ENCODE measurements at regions not wholly inside any gene's neighbourhood (a gene's known extent, or its start where the extent isn't known, plus 50 kb on each side); places are given as distances from the start of the nearest gene placed in this dataset.
"Not testable (repeated sequence)": the region's sequence is repeated elsewhere in the genome, so short reads cannot be mapped to it uniquely, and the experiment has no call there.

DNA sequence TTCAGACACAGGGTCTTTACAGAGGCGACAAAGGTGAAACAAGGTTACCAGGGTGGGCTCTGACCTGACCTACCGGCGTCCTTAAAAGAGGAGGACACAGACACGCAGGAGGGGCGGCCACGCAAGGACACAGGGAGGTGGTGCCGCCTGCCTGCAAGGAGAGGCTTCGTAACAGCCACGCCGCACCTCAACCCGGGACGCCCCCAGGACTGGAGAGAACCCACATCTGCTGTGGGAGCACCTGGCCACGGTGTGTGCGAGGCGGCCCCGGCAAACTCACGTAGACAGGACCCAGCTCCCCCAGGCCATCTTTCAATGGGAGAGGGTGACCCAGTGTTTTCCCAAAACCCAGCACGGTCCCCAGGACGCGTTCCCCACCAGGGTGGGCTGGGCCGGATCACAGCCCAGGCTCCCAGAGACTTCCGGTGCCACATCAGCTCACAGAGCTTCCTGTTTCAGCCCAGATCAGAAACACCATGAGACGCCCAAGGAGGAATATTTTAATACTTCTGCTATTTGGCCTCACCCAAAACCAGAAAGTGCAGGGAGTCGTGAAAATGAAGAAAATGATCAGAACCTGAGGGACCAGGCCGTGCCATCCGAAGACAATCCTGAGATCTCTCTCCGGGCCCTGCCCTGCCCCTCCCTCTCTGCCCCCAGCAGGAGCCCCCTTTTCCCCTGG lies 5417.4 kb upstream of the TPTE start:
- H3K27me3 Mint-ChIP-seq (ENCODE audit: unreplicated experiment); H3K9me3 Mint-ChIP-seq (ENCODE audit: low read depth, unreplicated experiment); H3K4me1 Mint-ChIP-seq (ENCODE audit: low read depth, unreplicated experiment); H3K4me3 Mint-ChIP-seq (ENCODE audit: low read depth, unreplicated experiment); intact Hi-C loops (cut with micrococcal nuclease; ENCODE audit: unreplicated experiment); H3K27ac Mint-ChIP-seq (ENCODE audit: unreplicated experiment); H3K36me3 Mint-ChIP-seq (ENCODE audit: insufficient read depth, unreplicated experiment); DNase-seq; CTCF ChIA-PET; BruUV-seq (replicated peaks): not testable (repeated sequence)

DNA sequence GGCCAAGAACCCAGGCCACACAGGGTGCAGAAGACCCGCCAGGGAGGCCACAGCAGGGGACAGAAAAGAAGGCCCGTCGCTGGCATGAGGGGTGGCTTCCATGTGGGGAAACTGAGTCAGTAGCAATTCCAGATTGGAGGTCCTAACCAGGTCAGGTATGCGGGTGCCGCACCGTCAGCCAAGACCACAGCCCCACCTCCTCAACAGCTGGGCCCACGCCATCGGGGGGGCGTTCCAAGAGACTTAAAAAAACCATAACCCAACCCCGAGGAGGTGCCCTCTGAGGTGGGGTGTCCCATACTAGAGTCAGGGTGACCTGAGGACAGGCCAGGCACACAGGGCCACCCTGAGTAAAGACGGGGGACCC lies 5416.8 kb upstream of the TPTE start:
- BruUV-seq (replicated peaks); H3K27me3 Mint-ChIP-seq (ENCODE audit: unreplicated experiment); DNase-seq; H3K4me1 Mint-ChIP-seq (ENCODE audit: low read depth, unreplicated experiment); H3K27ac Mint-ChIP-seq (ENCODE audit: unreplicated experiment); H3K36me3 Mint-ChIP-seq (ENCODE audit: insufficient read depth, unreplicated experiment); H3K9me3 Mint-ChIP-seq (ENCODE audit: low read depth, unreplicated experiment); CTCF ChIA-PET; H3K4me3 Mint-ChIP-seq (ENCODE audit: low read depth, unreplicated experiment); intact Hi-C loops (cut with micrococcal nuclease; ENCODE audit: unreplicated experiment): not testable (repeated sequence)

DNA sequence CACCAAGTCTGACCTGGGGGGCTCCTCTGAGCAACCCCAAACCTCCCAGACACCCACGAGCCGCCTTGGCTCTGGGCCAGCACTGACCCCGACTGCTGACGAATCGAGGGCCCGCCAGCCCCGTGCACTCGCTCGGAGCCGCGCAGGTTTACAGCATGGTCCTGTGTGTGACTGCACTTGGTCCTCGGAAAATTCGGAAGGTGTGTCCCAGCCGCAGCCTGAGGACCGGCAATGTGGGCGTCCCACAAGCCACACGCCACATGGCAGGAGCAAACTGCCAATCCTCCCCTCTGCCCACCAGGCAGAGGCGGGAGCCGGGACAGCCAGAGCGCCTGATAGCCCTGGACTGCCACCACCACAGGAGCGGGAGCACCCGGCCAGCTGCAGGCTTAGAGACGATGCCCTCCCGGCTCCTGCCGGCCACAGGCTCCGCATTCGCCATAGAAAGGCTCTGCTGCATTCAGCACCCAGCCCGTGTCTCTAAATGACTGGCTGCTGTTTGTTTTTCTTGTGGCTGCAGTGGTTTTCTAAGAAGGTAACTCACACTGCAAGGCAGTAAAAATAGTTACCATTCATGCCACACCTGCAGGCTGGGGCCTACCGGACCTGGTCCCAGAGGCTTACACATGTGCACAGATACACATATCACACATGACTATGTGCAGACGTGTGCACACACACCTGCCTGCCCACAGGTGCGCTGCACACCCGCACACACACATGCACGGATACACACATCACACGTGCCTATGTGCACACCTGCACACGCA lies 5415.3 kb upstream of the TPTE start:
- intact Hi-C loops (cut with micrococcal nuclease; ENCODE audit: unreplicated experiment); DNase-seq; H3K9me3 Mint-ChIP-seq (ENCODE audit: low read depth, unreplicated experiment): not testable (repeated sequence)

DNA sequence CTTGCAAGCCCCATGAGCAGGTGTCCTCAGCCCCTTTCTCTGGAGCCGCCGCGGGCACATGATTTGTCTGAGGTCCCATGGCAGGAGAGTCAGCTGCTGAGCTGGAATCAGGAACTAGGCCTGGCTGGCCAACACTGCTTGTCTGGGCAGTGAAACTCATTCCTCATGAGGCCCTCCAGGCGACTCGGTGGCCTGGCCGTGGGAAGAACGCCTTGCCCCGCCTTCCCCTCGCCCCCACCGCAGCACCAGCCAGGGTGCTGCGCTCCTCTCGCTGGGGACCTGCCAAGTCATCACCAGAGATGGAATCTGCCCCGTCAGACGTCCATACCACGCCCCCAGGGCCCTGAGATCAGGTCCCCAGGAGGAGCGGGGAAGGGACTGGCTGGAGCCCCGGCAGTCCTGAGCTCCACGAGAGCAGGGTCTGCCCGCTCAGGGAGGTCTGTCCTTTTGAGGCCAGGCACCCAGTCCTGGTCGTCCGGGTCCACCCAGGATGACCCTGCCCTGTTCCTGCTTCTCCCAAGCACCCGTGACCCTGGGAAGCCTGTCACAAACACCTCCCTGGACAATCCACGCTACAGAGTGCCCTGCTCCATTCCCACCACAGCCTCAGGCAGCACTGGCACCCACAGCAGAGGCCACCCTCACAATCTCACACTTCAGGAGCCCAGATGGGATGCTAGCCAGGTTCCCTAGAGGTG lies 5414.5 kb upstream of the TPTE start:
- H3K27ac Mint-ChIP-seq (ENCODE audit: unreplicated experiment); DNase-seq; CTCF ChIA-PET; intact Hi-C loops (cut with micrococcal nuclease; ENCODE audit: unreplicated experiment); H3K4me1 Mint-ChIP-seq (ENCODE audit: low read depth, unreplicated experiment); H3K27me3 Mint-ChIP-seq (ENCODE audit: unreplicated experiment); H3K4me3 Mint-ChIP-seq (ENCODE audit: low read depth, unreplicated experiment); BruUV-seq (replicated peaks); H3K36me3 Mint-ChIP-seq (ENCODE audit: insufficient read depth, unreplicated experiment); H3K9me3 Mint-ChIP-seq (ENCODE audit: low read depth, unreplicated experiment): not testable (repeated sequence)

More for the DNA sequence above, 5415.3 kb upstream of the TPTE start:
- H3K27me3 Mint-ChIP-seq (ENCODE audit: unreplicated experiment); H3K4me1 Mint-ChIP-seq (ENCODE audit: low read depth, unreplicated experiment); H3K4me3 Mint-ChIP-seq (ENCODE audit: low read depth, unreplicated experiment); H3K27ac Mint-ChIP-seq (ENCODE audit: unreplicated experiment); BruUV-seq (replicated peaks); H3K36me3 Mint-ChIP-seq (ENCODE audit: insufficient read depth, unreplicated experiment); CTCF ChIA-PET: not testable (repeated sequence)

DNA sequence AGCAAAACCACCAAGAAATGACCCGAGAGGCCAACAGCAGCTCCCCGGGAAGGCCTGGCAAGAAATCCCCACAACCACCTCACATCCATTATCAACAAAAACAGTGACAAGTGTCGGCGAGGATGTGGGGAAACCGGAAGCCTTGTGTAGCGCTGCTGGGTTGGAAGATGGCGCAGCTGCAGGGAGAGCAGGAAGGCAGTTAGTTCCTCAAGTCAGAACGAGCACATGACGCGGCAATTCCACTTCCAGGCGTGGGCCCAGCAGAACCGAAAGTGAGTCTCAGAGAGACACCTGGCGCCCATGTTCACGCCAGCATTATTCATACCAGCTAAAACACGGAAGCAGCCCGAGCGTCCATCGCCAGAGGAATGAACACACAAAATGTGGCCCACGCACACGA lies 5413.7 kb upstream of the TPTE start:
- H3K27ac Mint-ChIP-seq (ENCODE audit: unreplicated experiment); H3K4me3 Mint-ChIP-seq (ENCODE audit: low read depth, unreplicated experiment); H3K27me3 Mint-ChIP-seq (ENCODE audit: unreplicated experiment); DNase-seq; H3K36me3 Mint-ChIP-seq (ENCODE audit: insufficient read depth, unreplicated experiment); CTCF ChIA-PET; H3K4me1 Mint-ChIP-seq (ENCODE audit: low read depth, unreplicated experiment); BruUV-seq (replicated peaks); H3K9me3 Mint-ChIP-seq (ENCODE audit: low read depth, unreplicated experiment); intact Hi-C loops (cut with micrococcal nuclease; ENCODE audit: unreplicated experiment): not testable (repeated sequence)

DNA sequence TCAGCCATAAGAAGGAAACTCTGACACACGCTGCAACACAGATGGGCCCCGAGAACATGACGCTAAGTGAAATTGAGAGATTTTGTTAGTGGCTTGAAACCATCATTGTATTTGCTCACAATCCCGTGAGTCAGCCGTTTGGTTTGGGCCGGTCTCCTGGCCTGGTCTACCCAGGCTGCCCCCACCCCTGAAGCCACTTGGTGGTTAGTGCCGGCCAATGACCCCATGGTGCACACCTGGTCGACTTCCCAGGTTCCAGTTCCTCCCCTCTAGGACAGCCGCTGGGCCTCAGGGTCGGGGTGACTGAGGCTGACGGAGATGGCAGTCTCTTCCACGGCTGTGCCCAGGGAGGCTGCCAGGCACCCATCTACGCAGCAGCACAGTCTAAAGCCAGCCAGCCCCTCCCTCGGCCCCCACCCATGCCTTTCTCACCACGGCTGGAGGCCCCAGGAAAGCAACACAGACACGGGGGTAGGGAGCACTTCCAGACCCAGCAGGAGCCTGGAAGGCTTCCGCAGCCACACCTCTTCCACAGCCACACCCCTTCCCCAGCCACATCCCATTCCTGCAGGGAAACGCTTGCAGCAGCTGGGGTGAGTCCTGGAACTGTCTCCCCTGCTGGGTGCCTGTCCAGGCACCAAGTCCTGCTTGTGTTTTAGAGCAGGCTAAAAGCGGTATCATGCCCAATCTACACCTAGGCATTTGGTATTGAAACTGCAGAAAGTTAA lies 5413.2 kb upstream of the TPTE start:
- H3K4me3 Mint-ChIP-seq (ENCODE audit: low read depth, unreplicated experiment); H3K9me3 Mint-ChIP-seq (ENCODE audit: low read depth, unreplicated experiment); H3K27ac Mint-ChIP-seq (ENCODE audit: unreplicated experiment); DNase-seq; H3K4me1 Mint-ChIP-seq (ENCODE audit: low read depth, unreplicated experiment); BruUV-seq (replicated peaks); intact Hi-C loops (cut with micrococcal nuclease; ENCODE audit: unreplicated experiment); H3K36me3 Mint-ChIP-seq (ENCODE audit: insufficient read depth, unreplicated experiment); CTCF ChIA-PET; H3K27me3 Mint-ChIP-seq (ENCODE audit: unreplicated experiment): not testable (repeated sequence)

DNA sequence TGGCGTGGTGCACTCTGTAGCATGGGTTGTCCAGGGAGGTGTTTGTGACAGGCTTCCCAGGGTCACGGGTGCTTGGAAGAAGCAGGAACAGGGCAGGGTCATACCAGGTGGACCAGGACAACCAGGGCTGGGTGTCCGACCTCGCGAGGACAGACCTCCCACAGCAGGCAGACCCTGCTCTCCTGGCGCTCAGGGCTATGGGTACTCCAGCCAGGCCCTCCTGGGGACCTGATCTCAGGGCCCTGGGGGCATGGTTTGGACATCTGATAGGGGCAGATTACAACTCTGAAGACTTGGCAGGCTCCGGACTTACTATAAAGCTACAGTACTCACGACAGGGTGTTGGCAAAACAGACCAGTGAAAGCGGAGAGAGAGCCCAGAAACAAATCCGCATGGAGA lies 5410.2 kb upstream of the TPTE start:
- H3K9me3 Mint-ChIP-seq (ENCODE audit: low read depth, unreplicated experiment); CTCF ChIA-PET; H3K4me1 Mint-ChIP-seq (ENCODE audit: low read depth, unreplicated experiment); H3K27ac Mint-ChIP-seq (ENCODE audit: unreplicated experiment); DNase-seq; H3K4me3 Mint-ChIP-seq (ENCODE audit: low read depth, unreplicated experiment); H3K27me3 Mint-ChIP-seq (ENCODE audit: unreplicated experiment); H3K36me3 Mint-ChIP-seq (ENCODE audit: insufficient read depth, unreplicated experiment); intact Hi-C loops (cut with micrococcal nuclease; ENCODE audit: unreplicated experiment); BruUV-seq (replicated peaks): not testable (repeated sequence)

DNA sequence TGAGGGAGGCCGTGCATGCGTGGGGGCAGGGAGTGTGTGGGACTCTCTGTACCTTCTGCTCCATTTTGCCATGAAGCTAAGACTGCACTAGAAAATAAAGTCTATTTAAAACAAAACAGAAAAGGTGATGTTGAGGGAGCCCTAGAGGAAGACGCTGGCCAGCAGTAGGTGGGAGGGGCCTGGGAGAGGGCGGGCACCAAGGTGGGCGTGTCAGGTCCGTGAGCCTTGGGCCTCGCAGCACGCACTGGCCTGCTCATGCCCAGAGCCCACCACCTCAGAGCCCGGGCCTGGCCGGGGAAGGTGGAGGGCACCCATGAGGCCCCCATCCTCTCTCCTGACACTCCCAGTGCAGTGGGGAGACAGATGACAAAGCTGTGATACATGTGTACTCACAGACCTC lies 5408.3 kb upstream of the TPTE start:
- H3K9me3 Mint-ChIP-seq (ENCODE audit: low read depth, unreplicated experiment); BruUV-seq (replicated peaks); H3K4me1 Mint-ChIP-seq (ENCODE audit: low read depth, unreplicated experiment); H3K27ac Mint-ChIP-seq (ENCODE audit: unreplicated experiment); CTCF ChIA-PET; intact Hi-C loops (cut with micrococcal nuclease; ENCODE audit: unreplicated experiment); H3K36me3 Mint-ChIP-seq (ENCODE audit: insufficient read depth, unreplicated experiment); DNase-seq; H3K4me3 Mint-ChIP-seq (ENCODE audit: low read depth, unreplicated experiment); H3K27me3 Mint-ChIP-seq (ENCODE audit: unreplicated experiment): not testable (repeated sequence)

DNA sequence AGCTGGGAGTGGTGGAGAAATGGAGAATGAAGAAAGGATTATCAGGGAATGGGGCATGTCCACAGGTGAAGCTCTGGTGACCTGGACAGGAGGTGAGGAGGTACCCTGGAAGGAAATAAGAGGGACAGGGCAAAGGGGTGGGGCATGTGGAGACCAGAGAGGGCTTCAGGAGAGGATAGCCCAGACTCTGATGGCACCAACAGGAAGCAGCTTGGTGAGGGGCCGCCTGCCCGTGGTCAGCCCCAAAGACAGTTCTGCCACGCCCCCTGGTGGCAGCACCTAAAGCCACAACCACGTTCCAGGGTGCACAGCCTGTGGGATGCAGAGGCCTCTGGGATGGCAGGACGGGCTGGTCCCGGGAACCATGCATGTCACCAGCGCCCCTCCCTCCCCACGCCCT lies 5406.9 kb upstream of the TPTE start:
- H3K4me1 Mint-ChIP-seq (ENCODE audit: low read depth, unreplicated experiment); intact Hi-C loops (cut with micrococcal nuclease; ENCODE audit: unreplicated experiment); H3K36me3 Mint-ChIP-seq (ENCODE audit: insufficient read depth, unreplicated experiment); BruUV-seq (replicated peaks); H3K27me3 Mint-ChIP-seq (ENCODE audit: unreplicated experiment); H3K27ac Mint-ChIP-seq (ENCODE audit: unreplicated experiment); H3K9me3 Mint-ChIP-seq (ENCODE audit: low read depth, unreplicated experiment); CTCF ChIA-PET; H3K4me3 Mint-ChIP-seq (ENCODE audit: low read depth, unreplicated experiment); DNase-seq: not testable (repeated sequence)

Data from Calu3 (cell line).